ENCODE measurements at regions not wholly inside any gene's neighbourhood (a gene's known extent, or its start where the extent isn't known, plus 50 kb on each side); places are given as distances from the start of the nearest gene placed in this dataset.

DNA sequence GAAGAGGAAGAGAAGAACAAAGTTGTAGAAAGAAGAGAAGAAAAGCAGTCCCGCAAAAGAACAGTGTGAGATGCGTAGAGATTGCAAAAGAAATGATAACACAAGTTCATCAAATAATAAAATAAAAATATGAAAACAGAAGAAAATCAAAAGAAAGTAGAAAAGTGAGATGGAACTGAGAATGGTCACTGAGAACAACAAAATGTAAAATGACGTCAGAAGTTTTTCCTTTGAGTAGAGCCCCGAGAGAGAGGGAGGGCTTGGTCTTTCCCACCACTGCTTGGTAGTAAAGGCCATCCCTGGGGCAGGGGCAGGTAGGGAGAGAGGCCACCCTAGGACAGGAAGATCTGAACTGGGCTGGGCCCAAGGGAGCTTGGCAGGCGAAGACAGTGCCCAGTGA, 533.7 kb downstream of the QKI start:
- TF ChIP-seq, protein P1, sequence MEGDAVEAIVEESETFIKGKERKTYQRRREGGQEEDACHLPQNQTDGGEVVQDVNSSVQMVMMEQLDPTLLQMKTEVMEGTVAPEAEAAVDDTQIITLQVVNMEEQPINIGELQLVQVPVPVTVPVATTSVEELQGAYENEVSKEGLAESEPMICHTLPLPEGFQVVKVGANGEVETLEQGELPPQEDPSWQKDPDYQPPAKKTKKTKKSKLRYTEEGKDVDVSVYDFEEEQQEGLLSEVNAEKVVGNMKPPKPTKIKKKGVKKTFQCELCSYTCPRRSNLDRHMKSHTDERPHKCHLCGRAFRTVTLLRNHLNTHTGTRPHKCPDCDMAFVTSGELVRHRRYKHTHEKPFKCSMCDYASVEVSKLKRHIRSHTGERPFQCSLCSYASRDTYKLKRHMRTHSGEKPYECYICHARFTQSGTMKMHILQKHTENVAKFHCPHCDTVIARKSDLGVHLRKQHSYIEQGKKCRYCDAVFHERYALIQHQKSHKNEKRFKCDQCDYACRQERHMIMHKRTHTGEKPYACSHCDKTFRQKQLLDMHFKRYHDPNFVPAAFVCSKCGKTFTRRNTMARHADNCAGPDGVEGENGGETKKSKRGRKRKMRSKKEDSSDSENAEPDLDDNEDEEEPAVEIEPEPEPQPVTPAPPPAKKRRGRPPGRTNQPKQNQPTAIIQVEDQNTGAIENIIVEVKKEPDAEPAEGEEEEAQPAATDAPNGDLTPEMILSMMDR (IDR thresholded peaks at IDR 0.05; ENCODE audit: low read length) = no peak
- TF ChIP-seq EZH2 (optimal IDR thresholded peaks at IDR 0.05; ENCODE audit: low read depth, low read length) (no peak), EZH2phosphoT487 (IDR thresholded peaks at IDR 0.05; ENCODE audit: low read length) (no peak)

All from MM.1S (cell line).